Type B pancreatic cell (in vitro differentiated cells): ENCODE measurements at regions not wholly inside any gene's neighbourhood (a gene's known extent, or its start where the extent isn't known, plus 50 kb on each side); places are given as distances from the start of the nearest gene placed in this dataset.

Experiments used
- DNase-seq: peaks from one replicate; pipeline ENCODE4 v3.0.0; 2021; ENCODE audit warnings: mixed read lengths; ENCODE audit not compliant: unreplicated experiment; ENCODE audit errors: extremely low spot score
- H3K27ac Mint-ChIP-seq: 2 replicates; pipeline ENCODE4 v1.8.0; 2021; ENCODE audit warnings: mild to moderate bottlenecking, mixed read lengths
- H3K27me3 Mint-ChIP-seq: 2 replicates; pipeline ENCODE4 v1.8.0; 2021; ENCODE audit warnings: mixed read lengths
- H3K36me3 Mint-ChIP-seq: 2 replicates; pipeline ENCODE4 v1.8.0; 2021; ENCODE audit warnings: mixed read lengths
- H3K4me1 Mint-ChIP-seq: one replicate; pipeline ENCODE4 v1.8.0; 2021; ENCODE audit warnings: mixed read lengths; ENCODE audit not compliant: unreplicated experiment
- H3K4me3 Mint-ChIP-seq: 2 replicates; pipeline ENCODE4 v1.8.0; 2021; ENCODE audit warnings: mild to moderate bottlenecking, mixed read lengths
- H3K9me3 Mint-ChIP-seq: 2 replicates; pipeline ENCODE4 v1.8.0; 2021; ENCODE audit warnings: mixed read lengths
- TF ChIP-seq, protein P1 (sequence below): fragments of 200-600 bp; sonication (generic); conservative IDR thresholded peaks from 2 replicates; pipeline ENCODE4 v1.5.0; 2021; ENCODE audit warnings: antibody characterized with exemption, mild to moderate bottlenecking

DNA sequence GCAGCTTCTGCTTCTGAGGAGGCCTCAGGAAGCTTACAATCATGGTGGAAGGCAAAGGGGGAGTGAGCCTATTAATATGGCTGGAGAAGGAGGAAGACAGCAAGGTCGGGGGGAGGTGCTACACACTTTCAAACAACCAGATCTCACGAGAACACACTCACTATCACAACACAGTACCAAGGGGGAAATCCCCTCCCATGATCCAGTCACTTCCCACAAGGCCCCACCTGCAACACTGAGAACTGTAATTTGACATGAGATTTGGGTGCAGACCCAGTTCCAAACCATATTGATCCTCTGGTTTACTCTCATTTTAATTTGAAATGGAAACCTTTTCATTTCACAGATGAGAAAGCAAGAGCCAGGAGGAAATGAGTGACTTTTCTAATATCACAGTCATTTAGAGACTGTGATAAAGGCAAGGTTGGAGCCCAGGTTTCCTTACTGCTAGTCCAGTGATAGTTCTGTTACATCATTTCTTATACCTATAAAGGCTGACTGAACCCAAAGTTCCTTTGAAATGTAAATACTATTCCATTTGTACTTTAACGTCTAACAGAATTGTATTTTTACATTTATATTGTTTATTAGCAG, 105.8 kb upstream of the GAP43 start:
- no peak for DNase-seq
- Mint-ChIP-seq H3K27ac (no peak overlapping the region), H3K36me3 (no peaks in the 10 kb centered on the region), H3K4me3 (no peak overlapping the region), H3K27me3 (peaks cover under 1% of the 10 kb centered on the region), H3K9me3 (peaks cover 4% of the 10 kb centered on the region), H3K4me1 (peaks cover 29% of the 10 kb centered on the region)
- TF ChIP-seq, protein P1, sequence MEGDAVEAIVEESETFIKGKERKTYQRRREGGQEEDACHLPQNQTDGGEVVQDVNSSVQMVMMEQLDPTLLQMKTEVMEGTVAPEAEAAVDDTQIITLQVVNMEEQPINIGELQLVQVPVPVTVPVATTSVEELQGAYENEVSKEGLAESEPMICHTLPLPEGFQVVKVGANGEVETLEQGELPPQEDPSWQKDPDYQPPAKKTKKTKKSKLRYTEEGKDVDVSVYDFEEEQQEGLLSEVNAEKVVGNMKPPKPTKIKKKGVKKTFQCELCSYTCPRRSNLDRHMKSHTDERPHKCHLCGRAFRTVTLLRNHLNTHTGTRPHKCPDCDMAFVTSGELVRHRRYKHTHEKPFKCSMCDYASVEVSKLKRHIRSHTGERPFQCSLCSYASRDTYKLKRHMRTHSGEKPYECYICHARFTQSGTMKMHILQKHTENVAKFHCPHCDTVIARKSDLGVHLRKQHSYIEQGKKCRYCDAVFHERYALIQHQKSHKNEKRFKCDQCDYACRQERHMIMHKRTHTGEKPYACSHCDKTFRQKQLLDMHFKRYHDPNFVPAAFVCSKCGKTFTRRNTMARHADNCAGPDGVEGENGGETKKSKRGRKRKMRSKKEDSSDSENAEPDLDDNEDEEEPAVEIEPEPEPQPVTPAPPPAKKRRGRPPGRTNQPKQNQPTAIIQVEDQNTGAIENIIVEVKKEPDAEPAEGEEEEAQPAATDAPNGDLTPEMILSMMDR: no peak

DNA sequence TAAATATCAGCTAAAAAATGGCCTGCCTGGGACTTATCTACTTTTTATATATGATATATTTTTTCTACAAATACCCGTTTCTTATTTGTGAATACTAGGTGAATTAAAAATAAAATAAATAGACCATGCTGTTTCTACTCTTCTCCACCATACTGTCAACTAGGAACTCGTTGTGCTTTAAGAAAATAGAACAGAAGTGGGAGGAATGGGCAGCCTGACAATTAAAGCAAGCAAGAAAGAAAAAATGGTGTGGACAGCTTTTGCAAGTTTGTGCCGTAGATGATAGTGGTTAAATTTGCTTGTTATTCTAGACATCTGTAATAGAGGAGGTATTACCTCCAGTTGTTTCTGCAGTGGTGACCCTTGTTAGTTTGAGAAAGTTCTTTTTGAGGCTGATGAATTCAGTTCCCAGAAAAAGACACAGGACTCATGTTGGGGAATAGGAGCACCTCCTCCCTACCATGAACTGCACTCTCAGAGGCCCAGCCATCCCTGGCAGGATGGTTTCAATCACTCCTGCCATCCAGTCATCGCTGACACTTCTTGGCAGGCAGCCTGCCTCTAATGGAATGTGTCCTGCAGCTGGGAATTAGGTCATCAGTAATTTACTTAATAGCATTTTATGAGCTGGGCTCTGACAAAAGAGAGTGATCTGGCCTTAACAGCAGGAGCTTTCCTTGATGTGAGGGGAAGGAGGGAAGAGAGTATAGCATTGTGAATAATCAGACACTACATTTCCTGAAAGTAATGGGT, 105.0 kb upstream of the GAP43 start:
- peak overlapping the region; percentile 7 for H3K27ac Mint-ChIP-seq

DNA sequence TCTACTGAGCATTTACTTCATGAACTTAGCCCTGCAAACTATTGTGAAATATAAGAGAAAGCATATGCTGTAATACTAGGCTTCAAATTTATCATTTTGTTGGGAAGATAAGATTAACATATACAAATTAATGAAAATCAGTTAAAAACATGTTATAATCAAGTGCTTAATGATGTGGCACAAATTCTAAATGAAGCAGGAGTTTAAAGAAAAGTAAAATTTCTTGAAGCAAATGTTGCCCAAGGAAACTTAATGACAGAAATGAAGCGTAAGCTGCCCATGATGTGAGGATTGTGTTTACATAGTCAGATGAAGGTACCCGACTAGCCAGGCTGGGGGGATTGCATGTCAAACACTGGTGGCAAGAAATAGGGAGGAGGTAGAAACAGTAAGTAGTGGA, 103.1 kb upstream of the GAP43 start:
- Mint-ChIP-seq H3K27ac (no peak overlapping the region), H3K9me3 (no peaks in the 10 kb centered on the region), H3K27me3 (peaks cover 4% of the 10 kb centered on the region), H3K4me1 (peaks cover 11% of the 10 kb centered on the region), H3K4me3 (no peak overlapping the region), H3K36me3 (no peaks in the 10 kb centered on the region)
- TF ChIP-seq, protein P1: no peak
- DNase-seq: no peak

More for the DNA sequence above, 105.0 kb upstream of the GAP43 start:
- TF ChIP-seq, protein P1: no peak
- Mint-ChIP-seq H3K4me3 (peak overlapping the region; percentile 6), H3K27me3 (peaks cover 4% of the 10 kb centered on the region), H3K9me3 (peaks cover 4% of the 10 kb centered on the region), H3K4me1 (peaks cover 22% of the 10 kb centered on the region), H3K36me3 (no peaks in the 10 kb centered on the region)
- DNase-seq: no peak

DNA sequence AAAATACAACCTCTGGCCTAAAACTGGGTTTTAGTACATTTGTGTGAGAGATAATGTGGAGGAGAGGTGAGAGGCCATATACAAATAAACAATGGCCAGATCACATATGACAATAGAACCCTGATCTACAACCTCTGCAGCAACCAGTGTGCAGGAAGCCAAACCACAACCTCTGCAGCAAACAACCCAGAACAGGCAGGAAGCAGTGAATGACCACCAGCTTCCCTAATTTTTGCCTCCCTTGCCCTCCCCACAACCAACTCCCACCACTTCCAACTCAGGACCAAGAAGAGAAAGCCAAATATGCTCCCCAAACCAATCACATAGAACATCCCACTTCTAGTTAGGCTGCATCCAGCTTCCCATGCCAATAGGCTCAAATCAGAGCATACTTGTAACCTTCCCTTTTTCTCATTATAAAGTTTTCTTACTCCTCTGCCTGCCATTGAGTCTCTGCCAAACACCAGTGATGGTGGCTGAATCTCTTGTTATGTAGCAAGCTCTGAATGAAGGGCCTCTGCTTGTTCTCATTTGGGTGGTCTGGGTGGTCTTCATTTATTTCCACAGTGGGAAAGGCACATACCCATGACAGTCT, 102.6 kb upstream of the GAP43 start:
- no peak for DNase-seq
- Mint-ChIP-seq H3K9me3 (no peaks in the 10 kb centered on the region), H3K27me3 (peaks cover 4% of the 10 kb centered on the region), H3K36me3 (no peaks in the 10 kb centered on the region), H3K27ac (no peak overlapping the region), H3K4me3 (no peak overlapping the region), H3K4me1 (peaks cover 11% of the 10 kb centered on the region)
- TF ChIP-seq, protein P1: no peak

DNA sequence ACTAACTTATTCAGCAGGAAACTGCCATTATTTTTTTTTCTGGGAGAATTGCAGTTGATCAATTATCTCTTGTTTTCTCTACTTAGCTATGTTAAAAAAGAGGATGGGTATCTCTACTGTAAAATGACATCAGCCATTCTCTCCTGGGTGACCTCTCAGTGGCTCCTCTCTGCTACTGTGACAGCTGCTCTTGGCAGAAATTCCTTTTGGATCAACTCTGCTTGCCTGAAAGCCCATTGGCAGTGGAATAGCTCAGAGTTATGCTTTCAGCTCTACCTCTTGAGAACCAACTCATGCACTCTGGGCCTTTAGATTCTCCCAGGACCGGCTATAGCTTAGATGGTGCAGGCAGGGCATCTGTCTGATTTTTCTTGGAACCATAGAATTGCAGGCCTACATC, 99.9 kb upstream of the GAP43 start:
- Mint-ChIP-seq H3K36me3 (no peaks in the 10 kb centered on the region), H3K9me3 (no peaks in the 10 kb centered on the region), H3K4me3 (no peak overlapping the region), H3K4me1 (peaks cover 4% of the 10 kb centered on the region), H3K27me3 (peaks cover 4% of the 10 kb centered on the region), H3K27ac (no peak overlapping the region)
- TF ChIP-seq, protein P1: no peak
- no peak for DNase-seq
